ENCODE measurements at regions not wholly inside any gene's neighbourhood (a gene's known extent, or its start where the extent isn't known, plus 50 kb on each side); places are given as distances from the start of the nearest gene placed in this dataset.

GRCh38 chr7:112395411-112395810 is 54.8 kb upstream of the IFRD1 start:
- DNase-seq (ENCODE audit: low spot score) = no peak

- no peak for DNase-seq (ENCODE audit: low spot score)
Measured at GRCh38 chr7:112395893-112396292, 54.4 kb upstream of the IFRD1 start.

GRCh38 chr7:112398534-112398933 is 51.7 kb upstream of the IFRD1 start:
- DNase-seq (ENCODE audit: low spot score) = peak; percentile 16

GRCh38 chr7:112399501-112399900 is 50.8 kb upstream of the IFRD1 start:
- no peak for DNase-seq (ENCODE audit: low spot score)

- no peak for DNase-seq (ENCODE audit: low spot score)
Measured at GRCh38 chr7:112400141-112400540, 50.1 kb upstream of the IFRD1 start.

All from CD4-positive, alpha-beta T cell treated with Interleukin-15 for 4 hours (primary cell).